Inflammatory macrophage treated with lipopolysaccharide for 1 hour (primary cell): ENCODE measurements at regions not wholly inside any gene's neighbourhood (a gene's known extent, or its start where the extent isn't known, plus 50 kb on each side); places are given as distances from the start of the nearest gene placed in this dataset.

Experiments
- DNase-seq, 2 donors: peaks; one replicate each; pipeline ENCODE4 v3.0.0-alpha.2; 2020 to 2022

GRCh38 chr5:124088289-124089032 is 576.5 kb downstream of the CSNK1G3 start:
- no peak for DNase-seq

GRCh38 chr5:124087752-124088151 is 575.8 kb downstream of the CSNK1G3 start:
- DNase-seq: no peak

GRCh38 chr5:124080256-124080655 is 568.3 kb downstream of the CSNK1G3 start:
- no peak for DNase-seq

- DNase-seq: no peak
Observed at GRCh38 chr5:124079062-124079461, 567.1 kb downstream of the CSNK1G3 start.

GRCh38 chr5:124074500-124074899 is 562.5 kb downstream of the CSNK1G3 start:
- DNase-seq: no peak

- no peak for DNase-seq
Observed at GRCh38 chr5:124072570-124072969, 560.6 kb downstream of the CSNK1G3 start.

- no peak for DNase-seq
Observed at GRCh38 chr5:124071039-124071438, 559.1 kb downstream of the CSNK1G3 start.

- no peak for DNase-seq
Observed at GRCh38 chr5:124065508-124065907, 553.5 kb downstream of the CSNK1G3 start.

- no peak for DNase-seq
Observed at GRCh38 chr5:124064956-124065355, 553.0 kb downstream of the CSNK1G3 start.

- DNase-seq: no peak
Observed at GRCh38 chr5:124061663-124062062, 549.7 kb downstream of the CSNK1G3 start.

GRCh38 chr5:124061068-124061430 is 549.1 kb downstream of the CSNK1G3 start:
- no peak for DNase-seq

- no peak for DNase-seq
Observed at GRCh38 chr5:124060413-124061067, 548.6 kb downstream of the CSNK1G3 start.

GRCh38 chr5:124060011-124060410 is 548.0 kb downstream of the CSNK1G3 start:
- no peak for DNase-seq

GRCh38 chr5:124059200-124059599 is 547.2 kb downstream of the CSNK1G3 start:
- no peak for DNase-seq

- DNase-seq: no peak
Observed at GRCh38 chr5:124057724-124058231, 545.8 kb downstream of the CSNK1G3 start.

GRCh38 chr5:124056991-124057723 is 545.2 kb downstream of the CSNK1G3 start:
- peak; percentile 57 to 63 for DNase-seq

- DNase-seq: no peak
Observed at GRCh38 chr5:124056326-124056990, 544.5 kb downstream of the CSNK1G3 start.

- no peak for DNase-seq
Observed at GRCh38 chr5:124055751-124056150, 543.8 kb downstream of the CSNK1G3 start.

- no peak for DNase-seq
Observed at GRCh38 chr5:124054564-124054963, 542.6 kb downstream of the CSNK1G3 start.

GRCh38 chr5:124053340-124053739 is 541.4 kb downstream of the CSNK1G3 start:
- no peak for DNase-seq

GRCh38 chr5:124052201-124052600 is 540.2 kb downstream of the CSNK1G3 start:
- no peak for DNase-seq

GRCh38 chr5:124050120-124050770 is 538.3 kb downstream of the CSNK1G3 start:
- DNase-seq: no peak

GRCh38 chr5:124045412-124045811 is 533.4 kb downstream of the CSNK1G3 start:
- DNase-seq: no peak
